Gastroesophageal sphincter (tissue), 4 donors: ENCODE measurements at regions not wholly inside any gene's neighbourhood (a gene's known extent, or its start where the extent isn't known, plus 50 kb on each side); places are given as distances from the start of the nearest gene placed in this dataset.

ENCODE experiments used
- ATAC-seq: fragments of 150-250 bp; one replicate; pipeline ENCODE4 v1.9.1; 2016; ENCODE audit warnings: mild to moderate bottlenecking, moderate library complexity
- H3K27ac ChIP-seq, 4 donors: fragments of 200-600 bp; sonication (generic) in 3 of 4; 1 replicate in 3 of 4; 2 replicates in 1 of 4; pipeline ENCODE4 v1.5.1; 2016 to 2019
- H3K27me3 ChIP-seq: fragments of 200-600 bp; sonication (generic); one replicate; pipeline ENCODE4 v1.5.1; 2019
- H3K36me3 ChIP-seq, 2 donors: fragments of 200-600 bp; sonication (generic); one replicate each; pipeline ENCODE4 v1.5.1; 2019; ENCODE audit warnings: control low read depth in 1 of 2
- H3K4me1 ChIP-seq, 3 donors: fragments of 200-600 bp; sonication (generic); 1 replicate in 2 of 3; 2 replicates in 1 of 3; pipeline ENCODE4 v1.5.1; 2016 to 2019; ENCODE audit warnings: control low read depth in 2 of 3
- H3K4me3 ChIP-seq, 2 donors: fragments of 200-600 bp; sonication (generic); one replicate each; pipeline ENCODE4 v1.5.1; 2019; ENCODE audit warnings: mild to moderate bottlenecking in 1 of 2, moderate library complexity in 1 of 2
- H3K9me3 ChIP-seq, 3 donors: fragments of 200-600 bp; sonication (generic); one replicate each; pipeline ENCODE4 v1.5.1; 2017 to 2019; ENCODE audit warnings: control low read depth in 2 of 3
- EP300 ChIP-seq: sonication (generic); formaldehyde crosslinking; IDR thresholded peaks from one replicate; pipeline ENCODE4 v1.6.1; 2017; ENCODE audit warnings: antibody characterized with exemption, mild to moderate bottlenecking
- POLR2A ChIP-seq, 2 donors: fragments of 450-650 bp; IDR thresholded peaks; one replicate each; pipeline ENCODE4 v1.6.1; 2017; ENCODE audit warnings: antibody characterized with exemption in 2 of 2, mild to moderate bottlenecking in 2 of 2, moderate library complexity in 1 of 2
- POLR2AphosphoS5 ChIP-seq: sonication (generic); formaldehyde crosslinking; IDR thresholded peaks from one replicate; pipeline ENCODE4 v1.6.1; 2017; ENCODE audit warnings: antibody characterized with exemption
- WGBS, 2 donors: methylation state at CpG; one replicate each; pipeline ENCODE4 v1.1.5; 2018; ENCODE audit warnings: low coverage in 1 of 2; 5-methylcytosine and 5-hydroxymethylcytosine counted together
- TF ChIP-seq, protein P1 (sequence below), 4 experiments: fragments of 200-600 bp in 2 of 4; fragments of 450-650 bp in 2 of 4; sonication (generic) in 1 of 4; IDR thresholded peaks; one replicate each; pipeline ENCODE4 v1.5.1; 2017 to 2019; ENCODE audit warnings: antibody characterized with exemption in 4 of 4, mild to moderate bottlenecking in 2 of 4, moderate library complexity in 2 of 4

DNA sequence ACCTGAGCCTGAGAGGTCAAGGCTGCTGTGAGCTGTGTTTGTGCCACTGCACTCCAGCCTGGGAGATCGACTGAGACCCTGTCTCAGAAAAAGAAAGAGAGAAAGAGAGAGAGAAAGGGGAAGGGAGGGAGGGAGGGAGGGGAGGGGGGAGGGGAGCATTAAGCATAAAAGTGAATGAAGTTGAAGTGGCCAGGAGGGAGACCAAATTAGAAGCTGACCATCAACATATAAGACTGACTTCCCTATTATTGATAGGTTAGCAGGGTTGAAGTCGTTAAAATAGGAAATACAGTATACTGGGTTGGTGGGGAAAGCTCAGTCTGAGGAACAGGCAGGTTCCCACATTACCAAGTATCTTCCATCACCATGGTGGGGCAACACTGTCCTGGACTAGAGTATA, 117.1 kb upstream of the MKLN1 start:
- Histone ChIP-seq H3K9me3 (no peaks in the 10 kb centered on the region), H3K27me3 (no peaks in the 10 kb centered on the region), H3K27ac (peak overlapping the region in 1 of 4 donors; percentile 32), H3K4me1 (peaks cover 0 to 20% (median 5%) of the 10 kb centered on the region in 3 donors), H3K36me3 (no peaks in the 10 kb centered on the region), H3K4me3 (no peak overlapping the region)
- no peak for ATAC-seq
- 75% methylated on average over 2 of the region's 2 CpGs; no CpG with 5 or more reads in 1 of the 2 donors for WGBS, 2 donors
- TF ChIP-seq EP300: no peak
- TF ChIP-seq POLR2AphosphoS5: no peak
- TF ChIP-seq POLR2A (IDR thresholded peaks at IDR 0.05): no peak
- TF ChIP-seq, protein P1, sequence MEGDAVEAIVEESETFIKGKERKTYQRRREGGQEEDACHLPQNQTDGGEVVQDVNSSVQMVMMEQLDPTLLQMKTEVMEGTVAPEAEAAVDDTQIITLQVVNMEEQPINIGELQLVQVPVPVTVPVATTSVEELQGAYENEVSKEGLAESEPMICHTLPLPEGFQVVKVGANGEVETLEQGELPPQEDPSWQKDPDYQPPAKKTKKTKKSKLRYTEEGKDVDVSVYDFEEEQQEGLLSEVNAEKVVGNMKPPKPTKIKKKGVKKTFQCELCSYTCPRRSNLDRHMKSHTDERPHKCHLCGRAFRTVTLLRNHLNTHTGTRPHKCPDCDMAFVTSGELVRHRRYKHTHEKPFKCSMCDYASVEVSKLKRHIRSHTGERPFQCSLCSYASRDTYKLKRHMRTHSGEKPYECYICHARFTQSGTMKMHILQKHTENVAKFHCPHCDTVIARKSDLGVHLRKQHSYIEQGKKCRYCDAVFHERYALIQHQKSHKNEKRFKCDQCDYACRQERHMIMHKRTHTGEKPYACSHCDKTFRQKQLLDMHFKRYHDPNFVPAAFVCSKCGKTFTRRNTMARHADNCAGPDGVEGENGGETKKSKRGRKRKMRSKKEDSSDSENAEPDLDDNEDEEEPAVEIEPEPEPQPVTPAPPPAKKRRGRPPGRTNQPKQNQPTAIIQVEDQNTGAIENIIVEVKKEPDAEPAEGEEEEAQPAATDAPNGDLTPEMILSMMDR (IDR thresholded peaks at IDR 0.05): no peak

DNA sequence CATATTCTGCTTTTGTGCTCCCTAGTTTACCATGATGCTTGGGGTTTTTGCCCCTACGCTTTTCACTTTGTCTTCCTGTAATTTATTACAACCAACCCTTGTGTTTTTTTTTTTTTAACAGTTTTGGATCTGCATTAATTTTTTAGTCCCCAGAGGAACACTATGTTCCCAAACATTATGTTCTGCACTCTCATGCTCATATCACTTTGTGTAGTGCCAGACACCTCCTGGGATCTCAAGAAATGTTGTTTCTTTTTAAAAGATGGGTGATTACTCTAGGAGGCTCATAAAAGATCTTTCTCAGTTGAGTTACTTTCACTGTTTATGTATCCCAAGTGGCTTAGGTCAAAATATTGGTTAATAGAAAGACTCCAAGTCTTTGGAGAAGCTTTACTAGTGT, 116.2 kb upstream of the MKLN1 start:
- Histone ChIP-seq H3K4me1 (peaks cover 0 to 20% (median 5%) of the 10 kb centered on the region in 3 donors), H3K9me3 (no peaks in the 10 kb centered on the region), H3K4me3 (no peak overlapping the region), H3K36me3 (no peaks in the 10 kb centered on the region), H3K27ac (peak overlapping the region in 2 of 4 donors; percentile 34 to 39), H3K27me3 (no peaks in the 10 kb centered on the region)
- WGBS, 2 donors: 89 to 100% methylated on average over 1 of the region's 1 CpG
- ATAC-seq: peak; percentile 62
- TF ChIP-seq POLR2A (IDR thresholded peaks at IDR 0.05) (no peak), POLR2AphosphoS5 (peak; percentile 68)
- TF ChIP-seq, protein P1 (IDR thresholded peaks at IDR 0.05): no peak

DNA sequence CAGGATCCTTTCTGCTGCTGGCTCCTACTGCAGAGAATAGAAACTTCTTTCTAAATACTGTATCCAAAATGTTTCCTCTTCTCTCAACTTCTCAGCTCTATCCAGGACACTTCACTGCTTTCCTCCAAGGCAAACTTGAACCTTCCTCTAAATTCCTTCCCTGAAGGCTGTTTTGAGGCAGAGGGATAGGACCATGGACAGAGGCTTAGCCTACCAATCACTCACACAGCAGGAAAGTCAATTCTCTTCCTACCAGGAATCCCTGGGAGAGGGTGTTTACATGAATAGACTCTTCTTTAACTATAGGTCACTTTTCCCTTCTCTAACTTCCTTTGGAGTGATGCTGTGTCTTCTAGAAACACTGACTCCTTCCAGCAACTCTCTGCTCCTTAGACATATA, 115.6 kb upstream of the MKLN1 start:
- Histone ChIP-seq H3K4me3 (no peak overlapping the region), H3K9me3 (no peaks in the 10 kb centered on the region), H3K36me3 (no peaks in the 10 kb centered on the region), H3K27me3 (no peaks in the 10 kb centered on the region), H3K4me1 (peaks cover 0 to 20% (median 5%) of the 10 kb centered on the region in 3 donors), H3K27ac (peak overlapping the region in 2 of 4 donors; percentile 34 to 39)
- TF ChIP-seq EP300: no peak
- no peak for TF ChIP-seq POLR2AphosphoS5
- TF ChIP-seq POLR2A (IDR thresholded peaks at IDR 0.05): no peak
- TF ChIP-seq, protein P1 (IDR thresholded peaks at IDR 0.05): no peak
- ATAC-seq: no peak

DNA sequence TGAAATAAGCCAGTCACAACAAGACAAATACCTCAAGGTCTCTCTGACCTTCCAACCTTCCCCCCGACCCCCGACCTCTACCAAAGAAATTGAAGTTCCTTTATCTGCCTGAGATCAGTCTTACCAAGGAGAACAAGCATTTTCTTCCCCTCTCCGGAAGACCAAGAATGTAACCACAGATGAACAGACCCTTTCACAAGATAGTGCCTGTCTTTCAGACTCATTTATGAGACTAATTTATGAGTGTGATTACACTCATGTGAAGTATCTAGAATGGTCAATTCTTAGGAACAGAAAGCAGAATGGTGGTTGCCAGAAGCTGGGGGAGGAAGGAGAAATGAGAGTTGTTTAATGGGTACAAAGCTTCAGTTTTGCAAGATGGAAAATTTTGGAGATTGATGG, 108.9 kb upstream of the MKLN1 start:
- no peaks in the 10 kb centered on the region for H3K9me3 ChIP-seq
- peak overlapping the region in 3 of 4 donors; percentile 61 to 70 (median 67) for H3K27ac ChIP-seq
- peaks cover 0 to 17% (median 0%) of the 10 kb centered on the region in 3 donors for H3K4me1 ChIP-seq
- ATAC-seq: no peak
- no peak for TF ChIP-seq POLR2AphosphoS5
- TF ChIP-seq POLR2A (IDR thresholded peaks at IDR 0.05): no peak
- TF ChIP-seq, protein P1 (IDR thresholded peaks at IDR 0.05): no peak
- TF ChIP-seq EP300: no peak
- H3K27me3 ChIP-seq: no peaks in the 10 kb centered on the region
- 78% methylated on average over 2 of the region's 3 CpGs; no CpG with 5 or more reads in 1 of the 2 donors for WGBS, 2 donors
- no peaks in the 10 kb centered on the region for H3K36me3 ChIP-seq
- no peak overlapping the region for H3K4me3 ChIP-seq

DNA sequence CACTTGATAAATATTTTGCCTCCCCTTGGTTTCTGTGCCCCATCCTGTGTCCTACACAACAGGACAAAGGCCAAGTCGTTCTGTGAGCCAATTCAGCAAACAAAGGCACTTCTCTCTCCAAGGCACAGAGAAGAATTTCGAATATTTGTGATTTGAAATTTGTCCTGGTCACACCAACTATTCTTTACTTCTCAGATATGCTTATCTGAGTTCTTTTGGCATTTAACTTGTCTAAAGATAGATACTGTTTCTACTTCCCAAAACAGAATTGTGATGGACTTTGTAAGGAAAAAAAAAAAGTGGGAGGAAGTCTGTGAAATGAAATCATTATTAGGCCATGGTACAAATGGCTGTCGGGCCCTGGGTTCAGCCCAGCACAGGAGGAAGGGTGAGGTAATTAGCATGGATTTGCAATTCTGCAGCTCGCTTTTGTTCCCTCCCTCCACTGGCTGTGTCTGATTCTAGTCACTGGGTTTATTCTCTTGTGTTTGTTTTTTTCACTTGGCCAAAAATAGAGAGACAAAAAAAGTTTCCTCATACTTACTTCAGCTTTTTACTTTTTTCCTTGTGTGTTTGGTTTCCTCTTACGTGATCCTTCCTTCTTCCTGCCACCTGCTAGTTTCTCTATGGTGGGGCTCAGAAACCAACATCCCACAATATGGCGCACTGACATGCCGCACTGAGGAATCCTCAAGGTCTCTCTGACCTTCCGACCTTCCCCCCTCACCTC, 108.2 kb upstream of the MKLN1 start:
- no peak for TF ChIP-seq POLR2AphosphoS5
- no peak for TF ChIP-seq EP300
- TF ChIP-seq, protein P1 (IDR thresholded peaks at IDR 0.05): no peak
- no peak for TF ChIP-seq POLR2A (IDR thresholded peaks at IDR 0.05)

More for the DNA sequence above, 108.2 kb upstream of the MKLN1 start:
- no peaks in the 10 kb centered on the region for H3K9me3 ChIP-seq
- H3K4me3 ChIP-seq: no peak overlapping the region
- ATAC-seq: peak; percentile 97
- peak overlapping the region; percentile 36 to 70 (median 64) for H3K27ac ChIP-seq
- H3K4me1 ChIP-seq: peaks cover 0 to 17% (median 0%) of the 10 kb centered on the region in 3 donors
- no peaks in the 10 kb centered on the region for H3K27me3 ChIP-seq
- WGBS, 2 donors: 41 to 49% methylated on average over 8 of the region's 8 CpGs
- no peaks in the 10 kb centered on the region for H3K36me3 ChIP-seq
